ENCODE measurements at regions not wholly inside any gene's neighbourhood (a gene's known extent, or its start where the extent isn't known, plus 50 kb on each side); places are given as distances from the start of the nearest gene placed in this dataset.

GRCh38 chr12:19010087-19010486 lies 119.4 kb upstream of the PLEKHA5 start:
- TF ChIP-seq CTCF (IDR thresholded peaks at IDR 0.05; ENCODE audit: insufficient read depth, low read depth, low read length), result no peak
- TF ChIP-seq EZH2 (IDR thresholded peaks at IDR 0.05; ENCODE audit: insufficient read depth, low read length), result no peak

Data from astrocyte (in vitro differentiated cells and primary cell).